ENCODE measurements at regions not wholly inside any gene's neighbourhood (a gene's known extent, or its start where the extent isn't known, plus 50 kb on each side); places are given as distances from the start of the nearest gene placed in this dataset.

DNA sequence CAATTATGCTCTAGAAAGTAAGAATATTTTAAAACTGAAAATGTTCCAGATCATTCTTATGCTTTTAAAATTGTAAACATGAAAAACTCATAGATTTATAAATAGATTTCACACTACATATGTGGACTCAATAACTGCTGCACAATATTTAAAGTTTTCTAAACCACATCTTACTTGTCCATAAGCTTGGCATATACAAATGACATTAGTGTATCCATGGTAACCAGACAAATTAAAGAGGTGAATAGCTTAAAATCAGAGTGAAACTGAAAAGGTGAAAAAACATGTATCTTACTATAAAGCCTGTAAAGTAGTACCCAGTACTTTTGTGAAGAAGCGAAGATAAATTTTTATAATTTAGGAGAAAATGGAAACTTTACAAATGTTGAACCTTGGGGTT is 151.2 kb upstream of the MYO16 start:
- TF ChIP-seq, protein P1, sequence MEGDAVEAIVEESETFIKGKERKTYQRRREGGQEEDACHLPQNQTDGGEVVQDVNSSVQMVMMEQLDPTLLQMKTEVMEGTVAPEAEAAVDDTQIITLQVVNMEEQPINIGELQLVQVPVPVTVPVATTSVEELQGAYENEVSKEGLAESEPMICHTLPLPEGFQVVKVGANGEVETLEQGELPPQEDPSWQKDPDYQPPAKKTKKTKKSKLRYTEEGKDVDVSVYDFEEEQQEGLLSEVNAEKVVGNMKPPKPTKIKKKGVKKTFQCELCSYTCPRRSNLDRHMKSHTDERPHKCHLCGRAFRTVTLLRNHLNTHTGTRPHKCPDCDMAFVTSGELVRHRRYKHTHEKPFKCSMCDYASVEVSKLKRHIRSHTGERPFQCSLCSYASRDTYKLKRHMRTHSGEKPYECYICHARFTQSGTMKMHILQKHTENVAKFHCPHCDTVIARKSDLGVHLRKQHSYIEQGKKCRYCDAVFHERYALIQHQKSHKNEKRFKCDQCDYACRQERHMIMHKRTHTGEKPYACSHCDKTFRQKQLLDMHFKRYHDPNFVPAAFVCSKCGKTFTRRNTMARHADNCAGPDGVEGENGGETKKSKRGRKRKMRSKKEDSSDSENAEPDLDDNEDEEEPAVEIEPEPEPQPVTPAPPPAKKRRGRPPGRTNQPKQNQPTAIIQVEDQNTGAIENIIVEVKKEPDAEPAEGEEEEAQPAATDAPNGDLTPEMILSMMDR (IDR thresholded peaks at IDR 0.05): no peak
- no peak for TF ChIP-seq POLR2A (IDR thresholded peaks at IDR 0.05)
